Fibroblast of mammary gland (primary cell): ENCODE measurements at regions not wholly inside any gene's neighbourhood (a gene's known extent, or its start where the extent isn't known, plus 50 kb on each side); places are given as distances from the start of the nearest gene placed in this dataset.

ENCODE experiments used
- DNase-seq: peaks from one replicate; pipeline ENCODE4 v3.0.0-alpha.2; 2010; ENCODE audit warnings: low read depth
- H3K4me3 ChIP-seq: 2 replicates; pipeline ENCODE4 v1.5.1; 2011; ENCODE audit warnings: low read depth, mild to moderate bottlenecking, low read length, moderate library complexity; ENCODE audit not compliant: control insufficient read depth
- CTCF ChIP-seq: conservative IDR thresholded peaks from 2 replicates; pipeline ENCODE4 v1.5.1; 2011; ENCODE audit warnings: low read depth, low read length, inconsistent platforms; ENCODE audit not compliant: control insufficient read depth, insufficient read depth

GRCh38 chr1:170460001-170460400, 72.0 kb upstream of the GORAB start:
- TF ChIP-seq CTCF, result no peak
- DNase-seq, result no peak
- H3K4me3 ChIP-seq, result no peak overlapping the region

- no peak overlapping the region for H3K4me3 ChIP-seq
- DNase-seq, result no peak
- no peak for TF ChIP-seq CTCF
Measured at GRCh38 chr1:170460414-170461155, 71.4 kb upstream of the GORAB start.

- peak; percentile 93 for DNase-seq
- H3K4me3 ChIP-seq, result no peak overlapping the region
- TF ChIP-seq CTCF, result no peak
Measured at GRCh38 chr1:170461291-170461747, 70.6 kb upstream of the GORAB start.

- H3K4me3 ChIP-seq, result no peak overlapping the region
- peak; percentile 99 for DNase-seq
- no peak for TF ChIP-seq CTCF
Measured at GRCh38 chr1:170461762-170462384, 70.1 kb upstream of the GORAB start.

- TF ChIP-seq CTCF, result no peak
Measured at GRCh38 chr1:170470121-170470520, 61.8 kb upstream of the GORAB start.

GRCh38 chr1:170471398-170472053, 60.4 kb upstream of the GORAB start:
- no peak overlapping the region for H3K4me3 ChIP-seq
- DNase-seq, result peak; percentile 73
- no peak for TF ChIP-seq CTCF

More at GRCh38 chr1:170470121-170470520, 61.8 kb upstream of the GORAB start:
- DNase-seq, result no peak
- no peak overlapping the region for H3K4me3 ChIP-seq
